ENCODE measurements at regions not wholly inside any gene's neighbourhood (a gene's known extent, or its start where the extent isn't known, plus 50 kb on each side); places are given as distances from the start of the nearest gene placed in this dataset.
A peak's percentile ranks its signal among the peaks of the same experiment; 100 is the strongest.
"Not testable (repeated sequence)": the region's sequence is repeated elsewhere in the genome, so short reads cannot be mapped to it uniquely, and the experiment has no call there.

DNA sequence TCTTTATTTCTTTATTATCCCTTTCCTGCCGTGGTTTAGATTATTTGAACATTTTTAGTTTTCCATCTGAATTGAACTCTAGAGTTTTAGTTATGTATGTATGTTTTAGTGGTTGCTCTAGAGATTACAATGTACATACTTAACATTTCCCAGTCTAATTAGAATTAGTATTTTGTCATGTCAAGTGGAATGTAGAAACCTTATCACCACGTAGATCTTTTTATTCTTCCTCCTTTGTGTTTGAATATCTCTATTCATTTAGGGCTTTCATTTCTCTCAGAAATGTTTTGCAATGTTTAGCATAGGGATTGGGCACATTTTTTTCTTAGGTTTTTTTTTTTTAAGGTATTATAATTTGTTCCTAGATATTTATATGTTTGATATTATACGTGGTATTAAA lies 73.1 kb upstream of the EZR start:
- no peak overlapping the region for H3K27ac ChIP-seq (ENCODE audit: low read depth in 1 of 2, low read length in 1 of 2)
- WGBS: 86% methylated on average over 3 of the region's 3 CpGs
- H3K27me3 ChIP-seq (ENCODE audit: control insufficient read depth in 2 of 2, insufficient read depth in 1 of 2, low read length in 1 of 2): no peaks in the 10 kb centered on the region
- no peaks in the 10 kb centered on the region for H3K4me1 ChIP-seq (ENCODE audit: control insufficient read depth in 2 of 2, insufficient read depth in 2 of 2, low read length in 2 of 2)
- no peak for DNase-seq (ENCODE audit: low read depth in 6 of 9, low spot score in 9 of 9)
- no peaks in the 10 kb centered on the region for H3K36me3 ChIP-seq (ENCODE audit: control insufficient read depth in 2 of 2, insufficient read depth in 2 of 2, low read length in 1 of 2)
- H3K4me3 ChIP-seq (ENCODE audit: low read length in 2 of 2): no peak overlapping the region
- no peaks in the 10 kb centered on the region for H3K9me3 ChIP-seq (ENCODE audit: control insufficient read depth in 2 of 2, insufficient read depth in 1 of 2, low read length in 1 of 2)

DNA sequence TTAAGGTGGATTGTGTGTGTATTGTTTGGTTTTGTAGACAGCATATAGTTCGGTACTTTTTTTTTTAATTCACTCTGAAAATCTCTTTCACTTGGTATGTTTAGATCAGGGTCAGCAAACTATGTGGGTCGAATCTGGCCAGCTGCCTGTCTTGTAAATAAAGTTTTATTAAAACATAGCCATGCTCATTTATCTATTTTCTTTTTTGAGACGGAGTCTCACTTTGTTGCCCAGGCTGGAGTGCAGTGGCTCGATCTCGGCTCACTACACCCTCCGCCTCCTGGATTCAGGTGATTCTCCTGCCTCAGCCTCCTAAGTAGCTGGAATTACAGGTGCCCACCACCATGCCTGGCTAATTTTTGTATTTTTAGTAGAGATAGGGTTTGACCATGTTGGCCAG lies 72.4 kb upstream of the EZR start:
- not testable (repeated sequence) for H3K4me1 ChIP-seq (ENCODE audit: control insufficient read depth in 2 of 2, insufficient read depth in 2 of 2, low read length in 2 of 2); H3K27ac ChIP-seq (ENCODE audit: low read depth in 1 of 2, low read length in 1 of 2); H3K9me3 ChIP-seq (ENCODE audit: control insufficient read depth in 2 of 2, insufficient read depth in 1 of 2, low read length in 1 of 2); H3K4me3 ChIP-seq (ENCODE audit: low read length in 2 of 2); H3K36me3 ChIP-seq (ENCODE audit: control insufficient read depth in 2 of 2, insufficient read depth in 2 of 2, low read length in 1 of 2); H3K27me3 ChIP-seq (ENCODE audit: control insufficient read depth in 2 of 2, insufficient read depth in 1 of 2, low read length in 1 of 2); DNase-seq (ENCODE audit: low read depth in 6 of 9, low spot score in 9 of 9)
- WGBS: 98% methylated on average over 6 of the region's 6 CpGs

DNA sequence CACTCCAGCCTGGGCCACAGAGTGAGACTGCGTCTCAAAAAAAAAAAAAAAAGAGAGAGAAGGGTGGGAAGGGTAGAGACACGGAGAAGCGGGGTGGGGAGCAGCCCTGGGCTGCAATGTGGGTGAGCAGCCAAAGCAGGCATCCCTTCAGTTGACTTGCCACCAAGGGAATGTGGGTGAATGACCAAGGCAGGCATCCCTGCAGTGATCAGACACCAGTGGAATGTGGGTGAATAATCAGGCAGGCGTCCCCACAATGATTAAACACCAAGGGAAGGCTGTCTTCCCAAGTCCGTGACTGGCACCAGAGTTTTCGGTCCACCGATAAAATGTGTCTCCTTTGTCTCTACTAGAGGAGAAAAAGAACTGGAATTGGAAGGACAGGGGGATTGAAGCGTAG lies 69.0 kb upstream of the EZR start:
- H3K27me3 ChIP-seq (ENCODE audit: control insufficient read depth in 2 of 2, insufficient read depth in 1 of 2, low read length in 1 of 2); H3K4me1 ChIP-seq (ENCODE audit: control insufficient read depth in 2 of 2, insufficient read depth in 2 of 2, low read length in 2 of 2); DNase-seq (ENCODE audit: low read depth in 6 of 9, low spot score in 9 of 9); H3K27ac ChIP-seq (ENCODE audit: low read depth in 1 of 2, low read length in 1 of 2); H3K36me3 ChIP-seq (ENCODE audit: control insufficient read depth in 2 of 2, insufficient read depth in 2 of 2, low read length in 1 of 2); H3K4me3 ChIP-seq (ENCODE audit: low read length in 2 of 2); H3K9me3 ChIP-seq (ENCODE audit: control insufficient read depth in 2 of 2, insufficient read depth in 1 of 2, low read length in 1 of 2): not testable (repeated sequence)
- over 99% methylated on average over 8 of the region's 8 CpGs for WGBS

DNA sequence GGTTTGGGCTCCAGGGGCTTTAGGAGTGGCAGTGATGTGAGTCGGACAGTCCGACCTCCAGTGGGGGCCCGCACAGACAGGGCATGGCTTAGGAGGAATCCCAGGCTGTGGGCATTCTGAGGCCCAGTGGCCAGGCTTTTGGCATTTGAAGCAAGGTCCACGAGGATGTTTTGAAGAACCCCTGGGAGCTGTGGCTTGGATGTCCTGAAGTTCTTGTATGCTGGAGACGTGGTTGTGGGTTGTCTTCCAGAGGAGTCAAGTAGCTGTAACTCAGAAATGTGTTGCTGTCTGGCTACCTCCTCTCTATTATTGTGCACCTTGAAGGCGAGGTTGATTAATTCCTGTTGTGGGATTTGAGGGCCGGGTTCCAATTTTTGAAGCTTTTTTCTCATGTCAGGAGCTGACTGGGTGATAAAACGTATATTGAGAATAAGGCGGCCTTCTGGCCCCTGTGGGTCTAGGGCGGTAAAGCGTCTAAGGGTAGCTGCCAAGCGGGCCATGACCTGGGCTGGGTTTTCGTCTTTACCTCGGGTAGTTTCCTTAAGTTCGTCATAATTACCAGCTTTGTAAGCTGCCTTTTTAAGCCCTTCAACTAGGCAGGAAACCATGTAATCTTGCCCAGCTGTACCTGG lies 67.3 kb upstream of the EZR start:
- not testable (repeated sequence) for H3K27ac ChIP-seq (ENCODE audit: low read depth in 1 of 2, low read length in 1 of 2); H3K4me3 ChIP-seq (ENCODE audit: low read length in 2 of 2); H3K27me3 ChIP-seq (ENCODE audit: control insufficient read depth in 2 of 2, insufficient read depth in 1 of 2, low read length in 1 of 2); H3K4me1 ChIP-seq (ENCODE audit: control insufficient read depth in 2 of 2, insufficient read depth in 2 of 2, low read length in 2 of 2); H3K36me3 ChIP-seq (ENCODE audit: control insufficient read depth in 2 of 2, insufficient read depth in 2 of 2, low read length in 1 of 2); H3K9me3 ChIP-seq (ENCODE audit: control insufficient read depth in 2 of 2, insufficient read depth in 1 of 2, low read length in 1 of 2); DNase-seq (ENCODE audit: low read depth in 6 of 9, low spot score in 9 of 9)
- WGBS: 96% methylated on average over 15 of the region's 15 CpGs

DNA sequence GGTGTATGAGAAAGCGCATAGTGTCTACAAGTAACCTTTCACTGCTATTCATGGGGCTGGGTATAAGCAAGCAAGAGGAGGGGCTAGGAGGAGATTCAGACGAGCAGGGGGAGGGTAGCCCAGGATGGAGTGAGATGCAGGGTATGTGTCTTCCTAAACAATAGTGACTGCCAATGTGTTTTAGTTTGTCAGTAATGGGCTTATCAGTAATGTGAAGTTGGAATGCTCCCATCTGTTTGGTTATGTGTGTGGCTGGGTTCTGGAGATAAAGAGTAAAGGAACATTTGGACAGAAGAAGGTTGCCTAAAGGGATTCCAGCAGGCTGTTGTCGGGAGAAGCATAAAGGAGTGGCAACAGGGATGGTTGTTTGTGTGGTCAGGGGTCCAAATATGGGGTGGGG lies 62.7 kb upstream of the EZR start:
- H3K36me3 ChIP-seq (ENCODE audit: control insufficient read depth in 2 of 2, insufficient read depth in 2 of 2, low read length in 1 of 2); H3K4me3 ChIP-seq (ENCODE audit: low read length in 2 of 2); H3K27me3 ChIP-seq (ENCODE audit: control insufficient read depth in 2 of 2, insufficient read depth in 1 of 2, low read length in 1 of 2); H3K9me3 ChIP-seq (ENCODE audit: control insufficient read depth in 2 of 2, insufficient read depth in 1 of 2, low read length in 1 of 2); H3K27ac ChIP-seq (ENCODE audit: low read depth in 1 of 2, low read length in 1 of 2); H3K4me1 ChIP-seq (ENCODE audit: control insufficient read depth in 2 of 2, insufficient read depth in 2 of 2, low read length in 2 of 2); DNase-seq (ENCODE audit: low read depth in 6 of 9, low spot score in 9 of 9): not testable (repeated sequence)
- WGBS: 95% methylated on average over 3 of the region's 3 CpGs

DNA sequence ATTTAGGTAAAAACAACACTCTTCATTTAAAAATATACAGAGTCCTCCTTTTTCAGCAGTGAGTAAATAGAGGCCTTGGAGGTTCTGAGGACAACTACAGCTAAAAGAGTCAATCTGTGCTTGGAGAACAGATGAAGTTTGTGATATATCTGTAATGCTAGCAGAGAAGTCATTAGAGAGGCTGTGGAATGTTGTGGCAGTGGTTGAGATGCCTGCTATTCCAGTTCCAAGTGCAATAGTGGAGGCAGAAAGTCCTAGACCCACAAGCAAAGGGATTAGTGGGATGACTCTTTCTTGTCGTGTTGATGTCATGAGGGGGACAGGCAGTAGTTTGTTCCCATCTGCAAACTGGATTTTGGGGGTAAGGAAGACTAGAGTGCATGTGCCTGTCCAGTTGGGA lies 62.1 kb upstream of the EZR start:
- not testable (repeated sequence) for H3K4me3 ChIP-seq (ENCODE audit: low read length in 2 of 2)
- 95% methylated on average over 1 of the region's 1 CpG for WGBS

DNA sequence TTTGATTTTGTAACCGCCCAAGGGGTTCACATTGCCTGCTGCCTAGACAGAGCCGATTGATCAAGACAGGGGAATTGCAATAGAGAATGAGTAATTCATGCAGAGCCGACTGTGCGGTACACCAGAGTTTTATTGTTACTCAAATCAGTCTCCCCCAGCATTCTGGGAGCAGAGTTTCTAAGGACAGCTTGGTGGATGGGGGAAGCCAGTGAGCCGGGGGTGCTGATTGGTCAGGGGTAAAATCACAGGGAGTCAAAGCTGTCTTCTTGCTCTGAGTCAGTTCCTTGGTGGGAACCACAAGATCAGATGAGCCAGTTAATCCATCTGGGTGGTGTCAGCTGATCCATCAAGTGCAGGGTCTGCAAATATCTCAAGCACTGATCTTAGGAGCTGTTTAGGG lies 60.0 kb upstream of the EZR start:
- no peaks in the 10 kb centered on the region for H3K36me3 ChIP-seq (ENCODE audit: control insufficient read depth in 2 of 2, insufficient read depth in 2 of 2, low read length in 1 of 2)
- no peaks in the 10 kb centered on the region for H3K27me3 ChIP-seq (ENCODE audit: control insufficient read depth in 2 of 2, insufficient read depth in 1 of 2, low read length in 1 of 2)
- no peak for DNase-seq (ENCODE audit: low read depth in 6 of 9, low spot score in 9 of 9)
- no peak overlapping the region for H3K27ac ChIP-seq (ENCODE audit: low read depth in 1 of 2, low read length in 1 of 2)
- H3K9me3 ChIP-seq (ENCODE audit: control insufficient read depth in 2 of 2, insufficient read depth in 1 of 2, low read length in 1 of 2): no peaks in the 10 kb centered on the region
- H3K4me3 ChIP-seq (ENCODE audit: low read length in 2 of 2): no peak overlapping the region
- WGBS: 97% methylated on average over 5 of the region's 5 CpGs
- no peaks in the 10 kb centered on the region for H3K4me1 ChIP-seq (ENCODE audit: control insufficient read depth in 2 of 2, insufficient read depth in 2 of 2, low read length in 2 of 2)

More for the DNA sequence above, 62.1 kb upstream of the EZR start:
- DNase-seq (ENCODE audit: low read depth in 6 of 9, low spot score in 9 of 9); H3K9me3 ChIP-seq (ENCODE audit: control insufficient read depth in 2 of 2, insufficient read depth in 1 of 2, low read length in 1 of 2); H3K27ac ChIP-seq (ENCODE audit: low read depth in 1 of 2, low read length in 1 of 2); H3K4me1 ChIP-seq (ENCODE audit: control insufficient read depth in 2 of 2, insufficient read depth in 2 of 2, low read length in 2 of 2); H3K27me3 ChIP-seq (ENCODE audit: control insufficient read depth in 2 of 2, insufficient read depth in 1 of 2, low read length in 1 of 2); H3K36me3 ChIP-seq (ENCODE audit: control insufficient read depth in 2 of 2, insufficient read depth in 2 of 2, low read length in 1 of 2): not testable (repeated sequence)

DNA sequence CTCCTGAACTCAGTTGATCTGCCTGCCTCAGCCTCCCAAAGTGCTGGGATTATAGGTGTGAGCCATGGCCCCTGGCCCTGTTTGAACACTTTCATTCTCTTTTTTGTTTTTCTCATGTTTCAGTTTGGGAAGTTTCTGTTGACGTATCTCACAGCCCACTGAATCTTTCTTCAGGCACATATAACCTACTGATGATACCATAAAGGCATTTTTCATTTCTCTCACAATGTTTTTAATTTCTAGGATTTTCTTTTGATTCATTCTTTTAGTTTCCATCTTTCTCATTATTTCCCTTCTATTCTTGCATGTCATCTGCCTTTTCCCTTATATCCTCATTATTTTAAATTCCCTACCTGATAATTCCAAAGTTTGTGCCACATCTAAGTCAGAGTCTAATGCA lies 58.5 kb upstream of the EZR start:
- no peak for DNase-seq (ENCODE audit: low read depth in 6 of 9, low spot score in 9 of 9)
- Histone ChIP-seq H3K27ac (ENCODE audit: low read depth in 1 of 2, low read length in 1 of 2) (no peak overlapping the region), H3K4me3 (ENCODE audit: low read length in 2 of 2) (no peak overlapping the region), H3K27me3 (ENCODE audit: control insufficient read depth in 2 of 2, insufficient read depth in 1 of 2, low read length in 1 of 2) (no peaks in the 10 kb centered on the region), H3K4me1 (ENCODE audit: control insufficient read depth in 2 of 2, insufficient read depth in 2 of 2, low read length in 2 of 2) (no peaks in the 10 kb centered on the region), H3K36me3 (ENCODE audit: control insufficient read depth in 2 of 2, insufficient read depth in 2 of 2, low read length in 1 of 2) (no peaks in the 10 kb centered on the region), H3K9me3 (ENCODE audit: control insufficient read depth in 2 of 2, insufficient read depth in 1 of 2, low read length in 1 of 2) (no peaks in the 10 kb centered on the region)
- WGBS: 96% methylated on average over 1 of the region's 1 CpG

DNA sequence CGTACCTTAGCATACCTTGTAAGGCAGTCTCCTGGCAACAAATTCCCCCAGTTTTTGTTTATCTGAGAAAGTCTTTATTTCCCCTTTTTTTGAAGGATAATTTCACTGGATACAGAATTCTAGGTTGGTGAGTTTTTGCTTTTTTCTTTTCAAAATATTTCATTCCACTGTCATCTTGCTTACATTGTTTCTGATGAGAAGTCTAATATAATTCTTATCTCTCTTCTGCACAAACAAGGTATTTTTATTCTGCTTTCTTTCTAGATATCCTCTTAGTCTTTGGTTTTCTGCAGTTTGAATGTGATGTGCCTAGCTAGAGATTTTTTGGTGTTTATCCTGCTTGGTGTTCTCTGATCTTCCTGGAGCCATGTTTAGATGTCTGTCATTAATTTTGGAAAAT lies 57.7 kb upstream of the EZR start:
- no peak for DNase-seq (ENCODE audit: low read depth in 6 of 9, low spot score in 9 of 9)
- WGBS: 96% methylated on average over 1 of the region's 1 CpG
- no peak overlapping the region for H3K4me3 ChIP-seq (ENCODE audit: low read length in 2 of 2)

DNA sequence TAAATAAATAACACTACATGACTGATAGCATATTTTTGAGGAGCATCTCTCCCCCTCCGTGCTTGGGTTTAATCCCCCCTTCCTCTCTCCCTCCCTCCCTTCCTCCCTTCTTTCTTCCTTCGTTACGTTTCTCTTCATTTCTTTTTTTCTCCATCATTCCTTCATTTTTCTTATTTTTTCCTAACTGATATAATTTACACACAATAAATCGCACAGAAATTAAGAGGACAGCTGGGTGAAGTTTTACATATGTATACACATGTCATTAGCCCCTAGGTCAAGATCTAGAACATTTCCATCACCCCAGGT lies 51.4 kb upstream of the EZR start:
- Histone ChIP-seq H3K4me1 (ENCODE audit: control insufficient read depth in 2 of 2, insufficient read depth in 2 of 2, low read length in 2 of 2) (peaks cover 17 to 27% of the 10 kb centered on the region in 2 donors), H3K9me3 (ENCODE audit: control insufficient read depth in 2 of 2, insufficient read depth in 1 of 2, low read length in 1 of 2) (no peaks in the 10 kb centered on the region), H3K36me3 (ENCODE audit: control insufficient read depth in 2 of 2, insufficient read depth in 2 of 2, low read length in 1 of 2) (no peaks in the 10 kb centered on the region), H3K4me3 (ENCODE audit: low read length in 2 of 2) (no peak overlapping the region), H3K27me3 (ENCODE audit: control insufficient read depth in 2 of 2, insufficient read depth in 1 of 2, low read length in 1 of 2) (no peaks in the 10 kb centered on the region), H3K27ac (ENCODE audit: low read depth in 1 of 2, low read length in 1 of 2) (peak overlapping the region; percentile 98 to 100)
- DNase-seq (ENCODE audit: low read depth in 6 of 9, low spot score in 9 of 9): no peak
- WGBS: 93% methylated on average over 4 of the region's 4 CpGs

More for the DNA sequence above, 57.7 kb upstream of the EZR start:
- Histone ChIP-seq H3K9me3 (ENCODE audit: control insufficient read depth in 2 of 2, insufficient read depth in 1 of 2, low read length in 1 of 2) (no peaks in the 10 kb centered on the region), H3K27me3 (ENCODE audit: control insufficient read depth in 2 of 2, insufficient read depth in 1 of 2, low read length in 1 of 2) (no peaks in the 10 kb centered on the region), H3K27ac (ENCODE audit: low read depth in 1 of 2, low read length in 1 of 2) (no peak overlapping the region), H3K4me1 (ENCODE audit: control insufficient read depth in 2 of 2, insufficient read depth in 2 of 2, low read length in 2 of 2) (no peaks in the 10 kb centered on the region), H3K36me3 (ENCODE audit: control insufficient read depth in 2 of 2, insufficient read depth in 2 of 2, low read length in 1 of 2) (no peaks in the 10 kb centered on the region)
